GM12891 (cell line): ENCODE measurements at regions not wholly inside any gene's neighbourhood (a gene's known extent, or its start where the extent isn't known, plus 50 kb on each side); places are given as distances from the start of the nearest gene placed in this dataset.

Source experiments
- POLR2A ChIP-seq: IDR thresholded peaks from 2 replicates; pipeline ENCODE4 v1.6.1; 2011; ENCODE audit warnings: low read depth, low read length, control low read depth
- POLR2AphosphoS5 ChIP-seq: IDR thresholded peaks from 2 replicates; pipeline ENCODE4 v1.6.1; 2011; ENCODE audit warnings: low read depth, low read length, control low read depth
- SPI1 ChIP-seq: IDR thresholded peaks from 2 replicates; pipeline ENCODE4 v1.6.1; 2011; ENCODE audit warnings: low read depth, low read length, control low read depth
- TAF1 ChIP-seq: IDR thresholded peaks from 2 replicates; pipeline ENCODE4 v1.6.1; 2011; ENCODE audit warnings: low read depth, low read length, control low read depth

DNA sequence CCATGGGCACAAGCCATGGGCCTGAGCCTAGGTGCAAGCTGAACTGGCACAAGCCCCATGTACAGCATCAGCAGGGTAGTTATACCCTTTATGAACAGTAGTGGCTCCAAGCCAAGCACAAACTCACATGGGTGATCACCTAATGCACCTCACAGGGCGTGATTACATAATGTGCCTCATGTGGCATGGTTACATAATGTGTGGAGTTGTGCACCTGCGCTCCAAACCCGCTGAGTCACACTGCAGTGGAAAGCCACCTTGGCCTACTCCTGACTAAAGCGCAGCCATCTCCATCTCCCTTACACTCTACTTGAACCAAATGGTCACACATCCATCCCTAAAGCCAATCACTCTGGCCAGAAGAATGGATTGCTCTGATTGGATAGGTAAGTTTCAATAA is 279.7 kb downstream of the MBD2 start:
- TF ChIP-seq POLR2A: no peak
- TF ChIP-seq POLR2AphosphoS5: no peak
- TF ChIP-seq TAF1: no peak
- TF ChIP-seq SPI1: no peak
